T-cell (primary cell): ENCODE measurements at regions not wholly inside any gene's neighbourhood (a gene's known extent, or its start where the extent isn't known, plus 50 kb on each side); places are given as distances from the start of the nearest gene placed in this dataset.

ENCODE experiments used
- ATAC-seq, 4 experiments: fragments of 200-7000 bp in 3 of 4; fragments of 150-1000 bp in 1 of 4; cut with Tn5 transposase; replicated peaks in 1 of 4; 1 replicate in 3 of 4; 2 replicates in 1 of 4; pipeline ENCODE4 v1.10.0; 2021; ENCODE audit warnings: moderate library complexity in 3 of 4, mild to moderate bottlenecking in 2 of 4, moderate number of reproducible peaks in 1 of 4
- CTCF ChIA-PET, 2 donors: fragments of 300-600 bp; sonication (Branson Sonifier 250); formaldehyde crosslinking; loops; one replicate each; lab custom pipeline; 2022; ENCODE audit warnings: antibody characterized with exemption in 2 of 2; lab: Charles Lee
- POLR2A ChIA-PET, 2 donors: fragments of 300-600 bp; sonication (Branson Sonifier 250); formaldehyde crosslinking; loops; one replicate each; lab custom pipeline; 2022; ENCODE audit warnings: antibody characterized with exemption in 2 of 2; lab: Charles Lee
- DNase-seq, 35 experiments: peaks; one replicate each; pipeline versions ENCODE4 v3.0.0 to v3.0.0-alpha.2; 2013 to 2023
- H3K27ac ChIP-seq: one replicate; pipeline ENCODE4 v1.5.1; 2013; ENCODE audit warnings: low read length
- H3K27me3 ChIP-seq, 2 experiments: replicated peaks in 1 of 2; 1 replicate in 1 of 2; 2 replicates in 1 of 2; pipeline versions ENCODE4 v1.6.1 to v1.7.0; 2013; ENCODE audit warnings: low read length in 1 of 2, mixed read lengths in 1 of 2; ENCODE audit not compliant: control insufficient read depth in 2 of 2, insufficient read depth in 2 of 2; ENCODE audit errors: extremely low read depth in 1 of 2
- H3K36me3 ChIP-seq, 2 donors: 1 replicate in 1 of 2; 2 replicates in 1 of 2; pipeline versions ENCODE4 v1.6.1 to v1.7.0; 2013; ENCODE audit warnings: low read length in 1 of 2; ENCODE audit not compliant: control insufficient read depth in 2 of 2, insufficient read depth in 1 of 2; ENCODE audit errors: extremely low read depth in 1 of 2
- H3K4me1 ChIP-seq, 2 experiments: 1 replicate in 1 of 2; 2 replicates in 1 of 2; pipeline versions ENCODE4 v1.6.1 to v1.7.0; 2013; ENCODE audit warnings: low read length in 2 of 2, mixed read lengths in 1 of 2; ENCODE audit not compliant: insufficient read depth in 2 of 2, control insufficient read depth in 1 of 2; ENCODE audit errors: extremely low read depth in 1 of 2
- H3K4me3 ChIP-seq, 2 donors: 1 replicate in 1 of 2; 2 replicates in 1 of 2; pipeline versions ENCODE4 v1.5.1 to v1.7.0; 2013; ENCODE audit warnings: mild to moderate bottlenecking in 2 of 2, low read length in 1 of 2, moderate library complexity in 1 of 2; ENCODE audit not compliant: control insufficient read depth in 1 of 2; ENCODE audit errors: extremely low read depth in 1 of 2
- H3K9me3 ChIP-seq: 2 replicates; pipeline ENCODE4 v1.7.0; 2013
- H3K27ac Mint-ChIP-seq, 2 donors: one replicate each; pipeline ENCODE4 v1.8.0; 2020 to 2021; ENCODE audit warnings: mild to moderate bottlenecking in 2 of 2, mixed read lengths in 2 of 2
- H3K27me3 Mint-ChIP-seq, 2 donors: one replicate each; pipeline ENCODE4 v1.8.0; 2021 to 2022; ENCODE audit warnings: mixed read lengths in 2 of 2
- H3K36me3 Mint-ChIP-seq: one replicate; pipeline ENCODE4 v1.8.0; 2021; ENCODE audit warnings: mixed read lengths
- H3K4me1 Mint-ChIP-seq, 3 donors: one replicate each; pipeline ENCODE4 v1.8.0; 2020 to 2022; ENCODE audit warnings: mixed read lengths in 3 of 3, mild to moderate bottlenecking in 1 of 3
- H3K4me3 Mint-ChIP-seq, 3 donors: one replicate each; pipeline ENCODE4 v1.8.0; 2020 to 2022; ENCODE audit warnings: mild to moderate bottlenecking in 3 of 3, mixed read lengths in 3 of 3, moderate library complexity in 3 of 3
- H3K9me3 Mint-ChIP-seq, 3 donors: one replicate each; pipeline ENCODE4 v1.8.0; 2020 to 2022; ENCODE audit warnings: mixed read lengths in 3 of 3
- WGBS: methylation state at CpG from one replicate; pipeline ENCODE4 v1.1.5; 2013; ENCODE audit warnings: missing lambda C conversion rate; ENCODE audit not compliant: insufficient coverage; 5-methylcytosine and 5-hydroxymethylcytosine counted together

DNA sequence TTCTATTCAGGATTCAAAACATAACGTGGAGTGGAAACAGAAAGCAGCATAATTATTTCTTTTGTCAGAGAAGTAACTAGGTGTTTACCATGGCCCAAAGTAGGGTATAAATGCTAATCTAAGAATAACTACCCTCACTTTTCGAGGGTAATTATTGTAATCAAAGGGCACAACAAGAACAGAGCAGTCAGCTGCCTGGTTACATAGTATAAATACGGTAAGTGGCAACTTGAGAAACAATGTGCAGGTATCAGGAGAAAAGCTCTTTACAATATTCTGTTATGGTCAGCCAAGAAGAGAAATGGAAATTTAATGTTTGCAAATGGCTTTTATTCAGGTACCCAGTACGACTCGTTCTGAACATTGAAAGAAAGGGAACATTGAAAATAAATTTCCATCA, 242.0 kb upstream of the NPY start:
- Mint-ChIP-seq H3K4me3 (no peak overlapping the region), H3K36me3 (no peaks in the 10 kb centered on the region), H3K4me1 (no peaks in the 10 kb centered on the region), H3K27ac (no peak overlapping the region), H3K9me3 (peaks cover 0 to 4% (median 0%) of the 10 kb centered on the region in 3 donors), H3K27me3 (peaks cover 3 to 5% of the 10 kb centered on the region in 2 donors)
- Histone ChIP-seq H3K36me3 (no peaks in the 10 kb centered on the region), H3K4me1 (no peaks in the 10 kb centered on the region), H3K4me3 (no peak overlapping the region), H3K9me3 (no peaks in the 10 kb centered on the region), H3K27me3 (no peaks in the 10 kb centered on the region), H3K27ac (no peak overlapping the region)
- ChIA-PET POLR2A (no interaction called here), CTCF (no interaction called here)
- no peak for ATAC-seq
- no CpG with 5 or more reads among the region's 5 CpGs for WGBS
- DNase-seq: no peak

DNA sequence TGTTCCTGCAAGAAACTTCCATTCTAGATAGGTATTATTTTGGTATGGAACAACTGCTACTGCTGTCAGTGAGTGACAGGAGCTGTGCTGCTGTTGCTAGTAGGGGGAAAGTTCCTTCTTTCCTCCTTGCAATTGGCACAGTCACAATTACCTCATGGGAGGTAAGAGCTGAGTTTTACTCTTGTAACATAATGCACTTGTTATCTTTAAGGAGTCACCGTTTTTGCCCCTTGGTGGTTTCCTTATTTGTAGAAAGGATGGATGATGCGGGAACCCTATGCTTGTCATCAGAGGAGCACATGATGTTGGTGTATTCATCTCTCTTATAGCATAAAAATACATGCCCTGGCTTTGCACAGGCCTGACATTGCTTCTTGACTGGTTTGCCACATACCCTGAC, 234.7 kb upstream of the NPY start:
- DNase-seq (no peak), ATAC-seq (no peak)
- no CpG with 5 or more reads among the region's 2 CpGs for WGBS
- peaks cover 0 to 9% (median 0%) of the 10 kb centered on the region in 3 donors for H3K4me1 Mint-ChIP-seq
- H3K36me3 Mint-ChIP-seq: no peaks in the 10 kb centered on the region
- Histone ChIP-seq H3K27ac (no peak overlapping the region), H3K27me3 (no peaks in the 10 kb centered on the region), H3K4me3 (no peak overlapping the region), H3K36me3 (no peaks in the 10 kb centered on the region), H3K9me3 (no peaks in the 10 kb centered on the region), H3K4me1 (no peaks in the 10 kb centered on the region)
- no peak overlapping the region for H3K4me3 Mint-ChIP-seq
- peaks cover 0 to 3% (median 0%) of the 10 kb centered on the region in 3 donors for H3K9me3 Mint-ChIP-seq
- CTCF ChIA-PET: no interaction called here
- H3K27ac Mint-ChIP-seq: no peak overlapping the region
- POLR2A ChIA-PET: no interaction called here
- peaks cover 5 to 20% of the 10 kb centered on the region in 2 donors for H3K27me3 Mint-ChIP-seq

DNA sequence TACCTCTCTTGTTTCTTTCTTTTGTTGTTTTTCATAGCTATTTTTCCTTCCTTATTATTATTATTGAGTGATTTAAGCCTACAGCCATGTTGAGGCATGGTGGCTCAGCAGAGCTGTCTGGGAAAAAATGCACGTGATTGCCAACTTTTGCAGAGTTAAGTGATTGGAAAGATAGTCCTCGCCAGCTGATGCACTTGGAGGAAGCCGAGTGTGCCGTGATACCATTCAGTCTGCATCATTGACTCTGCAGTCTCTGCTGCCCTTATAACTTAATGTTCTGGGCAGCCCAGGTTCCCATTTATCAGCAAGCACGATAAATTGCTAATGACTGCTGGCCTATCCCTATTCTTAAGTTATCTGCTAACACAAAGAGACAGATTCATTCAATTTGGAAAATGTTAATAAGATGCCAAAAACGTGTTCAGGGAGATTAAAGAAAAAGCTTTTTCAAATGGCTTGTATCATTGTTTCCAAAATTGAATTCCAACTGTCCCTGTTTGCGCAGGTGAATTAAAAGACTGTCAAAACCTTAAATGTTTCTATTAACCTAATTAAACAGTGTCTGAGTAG, 232.9 kb upstream of the NPY start:
- Mint-ChIP-seq H3K4me3 (no peak overlapping the region), H3K36me3 (no peaks in the 10 kb centered on the region), H3K9me3 (no peaks in the 10 kb centered on the region), H3K27me3 (peaks cover 8 to 18% of the 10 kb centered on the region in 2 donors), H3K4me1 (peaks cover 0 to 9% (median 0%) of the 10 kb centered on the region in 3 donors), H3K27ac (no peak overlapping the region)
- CTCF ChIA-PET: no interaction called here
- Histone ChIP-seq H3K27ac (no peak overlapping the region), H3K27me3 (peaks cover 0 to 3% of the 10 kb centered on the region in 2 experiments), H3K9me3 (no peaks in the 10 kb centered on the region), H3K4me3 (no peak overlapping the region), H3K36me3 (no peaks in the 10 kb centered on the region), H3K4me1 (no peaks in the 10 kb centered on the region)
- POLR2A ChIA-PET: no interaction called here
- DNase-seq (no peak), ATAC-seq (no peak)
- WGBS: 100% methylated on average over 2 of the region's 7 CpGs

GRCh38 chr7:24051651-24052050, 232.3 kb upstream of the NPY start:
- Histone ChIP-seq H3K27me3 (peaks cover 0 to 3% of the 10 kb centered on the region in 2 experiments), H3K4me3 (no peak overlapping the region), H3K4me1 (no peaks in the 10 kb centered on the region), H3K36me3 (no peaks in the 10 kb centered on the region), H3K9me3 (no peaks in the 10 kb centered on the region), H3K27ac (no peak overlapping the region)
- no peak overlapping the region for H3K27ac Mint-ChIP-seq
- H3K4me3 Mint-ChIP-seq: no peak overlapping the region
- H3K4me1 Mint-ChIP-seq: peaks cover 0 to 9% (median 0%) of the 10 kb centered on the region in 3 donors
- WGBS: 88% methylated on average over 3 of the region's 5 CpGs
- no peaks in the 10 kb centered on the region for H3K9me3 Mint-ChIP-seq
- CTCF ChIA-PET: no interaction called here
- ATAC-seq: no peak
- DNase-seq: no peak
- H3K27me3 Mint-ChIP-seq: peaks cover 8 to 18% of the 10 kb centered on the region in 2 donors
- POLR2A ChIA-PET: no interaction called here
- no peaks in the 10 kb centered on the region for H3K36me3 Mint-ChIP-seq

DNA sequence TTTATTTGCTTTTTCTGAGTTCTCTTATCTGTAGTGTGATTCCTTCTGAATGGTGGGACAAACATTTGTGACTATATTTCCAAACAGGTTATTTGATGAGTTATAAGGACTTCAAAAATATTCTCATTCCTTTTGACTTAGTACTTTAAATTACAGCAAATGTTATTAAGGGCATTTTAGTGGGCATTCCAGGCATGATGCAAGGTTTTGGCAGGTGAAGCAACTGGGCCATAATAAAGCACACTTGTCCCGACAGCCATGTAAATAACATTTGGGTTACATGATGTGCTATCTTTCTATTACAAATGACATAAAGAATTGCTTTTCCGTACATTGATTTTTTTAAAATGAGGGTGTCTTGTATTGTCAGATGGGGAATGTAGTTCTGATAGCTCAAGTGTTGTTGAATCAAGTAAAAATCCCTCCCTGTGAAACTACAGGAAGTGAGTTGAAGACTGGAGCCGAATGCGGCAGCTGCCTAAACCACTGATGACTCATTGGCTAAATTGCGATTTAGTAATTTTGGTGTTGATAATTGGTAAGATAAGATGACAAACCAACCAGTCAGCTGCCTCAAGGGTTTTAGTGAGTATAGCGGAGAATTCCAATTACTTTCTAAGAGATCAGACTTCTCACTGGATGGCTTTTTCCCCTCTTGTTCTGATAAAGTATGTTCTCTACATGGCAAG, 231.3 kb upstream of the NPY start:
- H3K4me3 ChIP-seq: no peak overlapping the region

GRCh38 chr7:24054236-24054635, 229.8 kb upstream of the NPY start:
- ATAC-seq (no peak), DNase-seq (no peak)
- H3K36me3 ChIP-seq: no peaks in the 10 kb centered on the region
- no peak overlapping the region for H3K4me3 ChIP-seq
- H3K27me3 ChIP-seq: peaks cover 0 to 13% of the 10 kb centered on the region in 2 experiments
- H3K27ac ChIP-seq: no peak overlapping the region
- no peaks in the 10 kb centered on the region for H3K9me3 ChIP-seq
- Mint-ChIP-seq H3K36me3 (no peaks in the 10 kb centered on the region), H3K27ac (no peak overlapping the region), H3K4me3 (no peak overlapping the region), H3K27me3 (peaks cover 8 to 20% of the 10 kb centered on the region in 2 donors), H3K4me1 (peaks cover 0 to 9% (median 0%) of the 10 kb centered on the region in 3 donors), H3K9me3 (no peaks in the 10 kb centered on the region)
- WGBS: no CpG with 5 or more reads among the region's 2 CpGs
- POLR2A ChIA-PET: no interaction called here
- H3K4me1 ChIP-seq: no peaks in the 10 kb centered on the region
- CTCF ChIA-PET: interaction anchor here in 1 of 2 donors (0.6 kb wide), 1 partner anchor 181 kb away, joined by 3 read pairs; no protein-coding TSS in a partner anchor

More for the DNA sequence above, 231.3 kb upstream of the NPY start:
- Histone ChIP-seq H3K9me3 (no peaks in the 10 kb centered on the region), H3K4me1 (no peaks in the 10 kb centered on the region), H3K27ac (no peak overlapping the region), H3K27me3 (peaks cover 0 to 6% of the 10 kb centered on the region in 2 experiments), H3K36me3 (no peaks in the 10 kb centered on the region)
- ChIA-PET CTCF (no interaction called here), POLR2A (no interaction called here)
- peaks cover 8 to 19% of the 10 kb centered on the region in 2 donors for H3K27me3 Mint-ChIP-seq
- DNase-seq (peak in 1 of 35 experiments; percentile 3), ATAC-seq (peak in 1 of 4 experiments; percentile 19)
- no peaks in the 10 kb centered on the region for H3K9me3 Mint-ChIP-seq
- H3K36me3 Mint-ChIP-seq: no peaks in the 10 kb centered on the region
- H3K4me3 Mint-ChIP-seq: no peak overlapping the region
- peaks cover 0 to 9% (median 0%) of the 10 kb centered on the region in 3 donors for H3K4me1 Mint-ChIP-seq
- 60% methylated on average over 1 of the region's 6 CpGs for WGBS
- no peak overlapping the region for H3K27ac Mint-ChIP-seq
